ENCODE measurements at regions not wholly inside any gene's neighbourhood (a gene's known extent, or its start where the extent isn't known, plus 50 kb on each side); places are given as distances from the start of the nearest gene placed in this dataset.

DNA sequence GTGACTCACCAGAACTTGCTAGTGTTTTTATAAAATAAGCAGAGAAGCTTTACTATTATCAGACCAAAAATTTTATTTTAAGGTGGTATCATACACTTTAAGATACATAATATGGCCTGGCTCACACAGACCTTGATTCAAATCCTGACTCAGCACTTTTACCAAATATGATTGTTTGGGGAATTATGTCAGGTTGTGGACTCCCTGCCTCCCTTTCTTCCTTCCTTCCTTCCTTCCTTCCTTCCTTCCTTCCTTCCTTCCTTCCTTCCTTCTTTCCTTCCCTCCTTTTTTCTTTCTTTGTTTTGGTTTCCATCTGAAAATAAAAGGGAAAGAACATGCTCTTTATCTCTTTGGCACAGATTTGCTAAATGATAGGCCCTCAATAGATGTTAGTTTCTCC is 186.0 kb upstream of the MMS22L start:
- no peak for TF ChIP-seq CTCF (IDR thresholded peaks at IDR 0.05; ENCODE audit: low read depth, low read length, poor library complexity, severe bottlenecking)
- TF ChIP-seq EZH2phosphoT487 (IDR thresholded peaks at IDR 0.05; ENCODE audit: borderline replicate concordance, low read length) = no peak
